ENCODE measurements at regions not wholly inside any gene's neighbourhood (a gene's known extent, or its start where the extent isn't known, plus 50 kb on each side); places are given as distances from the start of the nearest gene placed in this dataset.

DNA sequence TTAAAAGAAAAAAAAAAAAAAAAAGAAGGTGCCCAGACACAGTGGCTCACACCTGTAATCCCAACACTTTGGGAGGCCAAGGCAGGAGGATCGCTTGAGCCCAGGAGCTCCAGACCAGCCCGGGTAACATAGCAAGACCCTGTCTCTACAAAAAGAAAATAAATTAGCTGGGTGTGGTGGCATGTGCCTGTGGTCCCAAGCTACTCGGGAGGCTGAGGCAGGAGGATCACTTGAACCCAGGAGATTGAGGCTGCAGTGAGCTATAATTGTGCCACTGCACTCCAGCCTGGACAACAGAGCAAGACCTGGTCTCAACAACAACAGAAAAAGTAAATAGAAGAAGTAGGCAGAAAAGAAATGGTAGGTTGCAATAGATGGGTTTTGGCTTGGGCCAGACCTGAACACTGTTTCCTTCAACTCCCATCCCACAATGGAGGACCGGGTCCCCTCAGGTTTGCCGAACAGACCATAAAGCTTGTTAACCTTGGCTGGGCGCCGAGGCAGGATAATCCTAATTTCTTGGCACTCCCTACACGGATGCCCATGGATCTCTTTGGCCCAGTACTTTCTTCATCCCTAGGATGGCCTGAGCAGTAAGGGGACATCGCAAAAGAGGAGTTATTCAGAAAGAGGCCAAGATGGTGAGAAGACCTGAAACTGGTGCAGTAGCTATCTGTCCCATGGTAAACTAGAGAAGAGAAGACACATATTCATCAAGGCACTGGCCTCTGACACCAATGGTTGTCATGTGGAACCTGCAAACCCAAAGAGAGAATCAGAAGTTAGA is 165.5 kb upstream of the CCND2 start:
- ATAC-seq = no peak
- TF ChIP-seq OSR1 (CRISPR knock-in tag; IDR thresholded peaks at IDR 0.05) = no peak
- TF ChIP-seq, protein P1, sequence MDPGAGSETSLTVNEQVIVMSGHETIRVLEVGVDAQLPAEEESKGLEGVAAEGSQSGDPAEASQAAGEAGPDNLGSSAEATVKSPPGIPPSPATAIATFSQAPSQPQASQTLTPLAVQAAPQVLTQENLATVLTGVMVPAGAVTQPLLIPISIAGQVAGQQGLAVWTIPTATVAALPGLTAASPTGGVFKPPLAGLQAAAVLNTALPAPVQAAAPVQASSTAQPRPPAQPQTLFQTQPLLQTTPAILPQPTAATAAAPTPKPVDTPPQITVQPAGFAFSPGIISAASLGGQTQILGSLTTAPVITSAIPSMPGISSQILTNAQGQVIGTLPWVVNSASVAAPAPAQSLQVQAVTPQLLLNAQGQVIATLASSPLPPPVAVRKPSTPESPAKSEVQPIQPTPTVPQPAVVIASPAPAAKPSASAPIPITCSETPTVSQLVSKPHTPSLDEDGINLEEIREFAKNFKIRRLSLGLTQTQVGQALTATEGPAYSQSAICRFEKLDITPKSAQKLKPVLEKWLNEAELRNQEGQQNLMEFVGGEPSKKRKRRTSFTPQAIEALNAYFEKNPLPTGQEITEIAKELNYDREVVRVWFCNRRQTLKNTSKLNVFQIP (CRISPR knock-in tag; IDR thresholded peaks at IDR 0.05; ENCODE audit: borderline replicate concordance, low read depth) = no peak
- TF ChIP-seq BACH2 (CRISPR knock-in tag; IDR thresholded peaks at IDR 0.05; ENCODE audit: borderline replicate concordance) = no peak
- TF ChIP-seq, protein P2, sequence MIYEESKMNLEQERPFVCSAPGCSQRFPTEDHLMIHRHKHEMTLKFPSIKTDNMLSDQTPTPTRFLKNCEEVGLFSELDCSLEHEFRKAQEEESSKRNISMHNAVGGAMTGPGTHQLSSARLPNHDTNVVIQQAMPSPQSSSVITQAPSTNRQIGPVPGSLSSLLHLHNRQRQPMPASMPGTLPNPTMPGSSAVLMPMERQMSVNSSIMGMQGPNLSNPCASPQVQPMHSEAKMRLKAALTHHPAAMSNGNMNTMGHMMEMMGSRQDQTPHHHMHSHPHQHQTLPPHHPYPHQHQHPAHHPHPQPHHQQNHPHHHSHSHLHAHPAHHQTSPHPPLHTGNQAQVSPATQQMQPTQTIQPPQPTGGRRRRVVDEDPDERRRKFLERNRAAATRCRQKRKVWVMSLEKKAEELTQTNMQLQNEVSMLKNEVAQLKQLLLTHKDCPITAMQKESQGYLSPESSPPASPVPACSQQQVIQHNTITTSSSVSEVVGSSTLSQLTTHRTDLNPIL (CRISPR knock-in tag; IDR thresholded peaks at IDR 0.05; ENCODE audit: low read depth) = no peak
- TF ChIP-seq, protein P3, sequence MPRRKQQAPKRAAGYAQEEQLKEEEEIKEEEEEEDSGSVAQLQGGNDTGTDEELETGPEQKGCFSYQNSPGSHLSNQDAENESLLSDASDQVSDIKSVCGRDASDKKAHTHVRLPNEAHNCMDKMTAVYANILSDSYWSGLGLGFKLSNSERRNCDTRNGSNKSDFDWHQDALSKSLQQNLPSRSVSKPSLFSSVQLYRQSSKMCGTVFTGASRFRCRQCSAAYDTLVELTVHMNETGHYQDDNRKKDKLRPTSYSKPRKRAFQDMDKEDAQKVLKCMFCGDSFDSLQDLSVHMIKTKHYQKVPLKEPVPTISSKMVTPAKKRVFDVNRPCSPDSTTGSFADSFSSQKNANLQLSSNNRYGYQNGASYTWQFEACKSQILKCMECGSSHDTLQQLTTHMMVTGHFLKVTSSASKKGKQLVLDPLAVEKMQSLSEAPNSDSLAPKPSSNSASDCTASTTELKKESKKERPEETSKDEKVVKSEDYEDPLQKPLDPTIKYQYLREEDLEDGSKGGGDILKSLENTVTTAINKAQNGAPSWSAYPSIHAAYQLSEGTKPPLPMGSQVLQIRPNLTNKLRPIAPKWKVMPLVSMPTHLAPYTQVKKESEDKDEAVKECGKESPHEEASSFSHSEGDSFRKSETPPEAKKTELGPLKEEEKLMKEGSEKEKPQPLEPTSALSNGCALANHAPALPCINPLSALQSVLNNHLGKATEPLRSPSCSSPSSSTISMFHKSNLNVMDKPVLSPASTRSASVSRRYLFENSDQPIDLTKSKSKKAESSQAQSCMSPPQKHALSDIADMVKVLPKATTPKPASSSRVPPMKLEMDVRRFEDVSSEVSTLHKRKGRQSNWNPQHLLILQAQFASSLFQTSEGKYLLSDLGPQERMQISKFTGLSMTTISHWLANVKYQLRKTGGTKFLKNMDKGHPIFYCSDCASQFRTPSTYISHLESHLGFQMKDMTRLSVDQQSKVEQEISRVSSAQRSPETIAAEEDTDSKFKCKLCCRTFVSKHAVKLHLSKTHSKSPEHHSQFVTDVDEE (CRISPR knock-in tag; IDR thresholded peaks at IDR 0.05) = no peak
- no peak for TF ChIP-seq ZNF8 (CRISPR knock-in tag; IDR thresholded peaks at IDR 0.05)
- no peak for TF ChIP-seq TCF4 (CRISPR knock-in tag; IDR thresholded peaks at IDR 0.05; ENCODE audit: borderline replicate concordance)
- no peak for TF ChIP-seq TOX (CRISPR knock-in tag; IDR thresholded peaks at IDR 0.05; ENCODE audit: borderline replicate concordance)
- no peak for TF ChIP-seq ESRRG (CRISPR knock-in tag; IDR thresholded peaks at IDR 0.05)
- TF ChIP-seq SNAI2 (CRISPR knock-in tag; IDR thresholded peaks at IDR 0.05) = no peak
- no peak for TF ChIP-seq RARB (CRISPR knock-in tag; IDR thresholded peaks at IDR 0.05)
- TF ChIP-seq PPARA (CRISPR knock-in tag; IDR thresholded peaks at IDR 0.05; ENCODE audit: borderline replicate concordance) = no peak
- TF ChIP-seq, protein P4, sequence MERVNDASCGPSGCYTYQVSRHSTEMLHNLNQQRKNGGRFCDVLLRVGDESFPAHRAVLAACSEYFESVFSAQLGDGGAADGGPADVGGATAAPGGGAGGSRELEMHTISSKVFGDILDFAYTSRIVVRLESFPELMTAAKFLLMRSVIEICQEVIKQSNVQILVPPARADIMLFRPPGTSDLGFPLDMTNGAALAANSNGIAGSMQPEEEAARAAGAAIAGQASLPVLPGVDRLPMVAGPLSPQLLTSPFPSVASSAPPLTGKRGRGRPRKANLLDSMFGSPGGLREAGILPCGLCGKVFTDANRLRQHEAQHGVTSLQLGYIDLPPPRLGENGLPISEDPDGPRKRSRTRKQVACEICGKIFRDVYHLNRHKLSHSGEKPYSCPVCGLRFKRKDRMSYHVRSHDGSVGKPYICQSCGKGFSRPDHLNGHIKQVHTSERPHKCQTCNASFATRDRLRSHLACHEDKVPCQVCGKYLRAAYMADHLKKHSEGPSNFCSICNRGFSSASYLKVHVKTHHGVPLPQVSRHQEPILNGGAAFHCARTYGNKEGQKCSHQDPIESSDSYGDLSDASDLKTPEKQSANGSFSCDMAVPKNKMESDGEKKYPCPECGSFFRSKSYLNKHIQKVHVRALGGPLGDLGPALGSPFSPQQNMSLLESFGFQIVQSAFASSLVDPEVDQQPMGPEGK (CRISPR knock-in tag; IDR thresholded peaks at IDR 0.05; ENCODE audit: borderline replicate concordance) = no peak

DNA sequence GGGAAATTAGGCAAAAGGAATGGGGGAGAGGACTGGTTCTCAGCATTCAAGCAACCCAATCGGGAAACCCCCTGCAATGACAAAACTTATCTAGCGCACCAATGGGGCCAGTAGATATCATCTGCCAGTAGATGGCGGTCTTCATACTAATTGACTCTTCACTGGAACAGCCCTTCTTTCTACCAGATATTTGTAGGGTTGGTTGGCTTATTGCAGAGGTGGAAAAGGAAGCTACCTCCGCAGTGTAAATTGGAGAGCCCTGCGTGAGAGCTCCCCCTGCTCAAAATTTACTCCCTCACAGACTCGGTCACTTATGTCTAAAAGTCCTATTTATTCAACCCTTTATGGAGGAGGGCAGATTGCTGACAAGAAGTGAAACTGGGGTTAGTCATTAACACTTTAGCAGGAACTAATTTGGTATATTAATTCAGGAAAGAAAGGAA is 166.1 kb upstream of the CCND2 start:
- TF ChIP-seq BACH2 (CRISPR knock-in tag; IDR thresholded peaks at IDR 0.05; ENCODE audit: borderline replicate concordance) = no peak
- TF ChIP-seq, protein P2 (CRISPR knock-in tag; IDR thresholded peaks at IDR 0.05; ENCODE audit: low read depth) = no peak
- TF ChIP-seq ZC3H10 (CRISPR knock-in tag; IDR thresholded peaks at IDR 0.05) = no peak
- TF ChIP-seq OSR1 (CRISPR knock-in tag; IDR thresholded peaks at IDR 0.05) = no peak
- no peak for TF ChIP-seq GLIS3 (CRISPR knock-in tag; IDR thresholded peaks at IDR 0.05)
- TF ChIP-seq PPARA (CRISPR knock-in tag; IDR thresholded peaks at IDR 0.05; ENCODE audit: borderline replicate concordance) = no peak
- TF ChIP-seq, protein P5, sequence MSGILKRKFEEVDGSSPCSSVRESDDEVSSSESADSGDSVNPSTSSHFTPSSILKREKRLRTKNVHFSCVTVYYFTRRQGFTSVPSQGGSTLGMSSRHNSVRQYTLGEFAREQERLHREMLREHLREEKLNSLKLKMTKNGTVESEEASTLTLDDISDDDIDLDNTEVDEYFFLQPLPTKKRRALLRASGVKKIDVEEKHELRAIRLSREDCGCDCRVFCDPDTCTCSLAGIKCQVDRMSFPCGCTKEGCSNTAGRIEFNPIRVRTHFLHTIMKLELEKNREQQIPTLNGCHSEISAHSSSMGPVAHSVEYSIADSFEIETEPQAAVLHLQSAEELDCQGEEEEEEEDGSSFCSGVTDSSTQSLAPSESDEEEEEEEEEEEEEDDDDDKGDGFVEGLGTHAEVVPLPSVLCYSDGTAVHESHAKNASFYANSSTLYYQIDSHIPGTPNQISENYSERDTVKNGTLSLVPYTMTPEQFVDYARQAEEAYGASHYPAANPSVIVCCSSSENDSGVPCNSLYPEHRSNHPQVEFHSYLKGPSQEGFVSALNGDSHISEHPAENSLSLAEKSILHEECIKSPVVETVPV (CRISPR knock-in tag; IDR thresholded peaks at IDR 0.05) = no peak
- no peak for TF ChIP-seq TOX (CRISPR knock-in tag; IDR thresholded peaks at IDR 0.05; ENCODE audit: borderline replicate concordance)
- no peak for TF ChIP-seq ZNF565 (CRISPR knock-in tag; conservative IDR thresholded peaks at IDR 0.05; ENCODE audit: low read depth)
- no peak for TF ChIP-seq SNAI2 (CRISPR knock-in tag; IDR thresholded peaks at IDR 0.05)
- no peak for TF ChIP-seq ARNTL (CRISPR knock-in tag; IDR thresholded peaks at IDR 0.05; ENCODE audit: borderline replicate concordance, low read depth)
- TF ChIP-seq ZNF8 (CRISPR knock-in tag; IDR thresholded peaks at IDR 0.05) = no peak
- TF ChIP-seq, protein P3 (CRISPR knock-in tag; IDR thresholded peaks at IDR 0.05) = no peak
- TF ChIP-seq ESRRG (CRISPR knock-in tag; IDR thresholded peaks at IDR 0.05) = no peak
- no peak for TF ChIP-seq ZFP30 (CRISPR knock-in tag; IDR thresholded peaks at IDR 0.05)
- TF ChIP-seq ZFP3 (CRISPR knock-in tag; IDR thresholded peaks at IDR 0.05) = no peak
- peak; percentile 73 for ATAC-seq
